Loucy (cell line): ENCODE measurements at regions not wholly inside any gene's neighbourhood (a gene's known extent, or its start where the extent isn't known, plus 50 kb on each side); places are given as distances from the start of the nearest gene placed in this dataset.

ENCODE experiments used
- H2AFZ ChIP-seq: fragments of 200-600 bp; sonication (generic); 2 replicates; pipeline ENCODE4 v1.6.0; 2016; ENCODE audit warnings: antibody characterized with exemption, mild to moderate bottlenecking, low read length, moderate library complexity
- H3F3A ChIP-seq: fragments of 200-600 bp; 2 replicates; pipeline ENCODE4 v1.6.0; 2016; ENCODE audit warnings: antibody characterized with exemption, low read depth, mild to moderate bottlenecking
- H3K27me3 ChIP-seq: fragments of 200-600 bp; sonication (generic); 2 replicates; pipeline ENCODE4 v1.6.1; 2014; ENCODE audit warnings: low read length, mild to moderate bottlenecking; ENCODE audit not compliant: insufficient read depth, poor library complexity, severe bottlenecking
- H3K36me3 ChIP-seq: fragments of 200-600 bp; sonication (generic); 2 replicates; pipeline ENCODE4 v1.6.1; 2016; ENCODE audit warnings: low read length; ENCODE audit not compliant: insufficient read depth
- H3K4me1 ChIP-seq: fragments of 200-600 bp; sonication (generic); 2 replicates; pipeline ENCODE4 v1.5.1; 2014; ENCODE audit warnings: low read length, mild to moderate bottlenecking; ENCODE audit not compliant: insufficient read depth, poor library complexity, severe bottlenecking
- H3K4me2 ChIP-seq: fragments of 200-600 bp; sonication (generic); 2 replicates; pipeline ENCODE4 v1.6.0; 2014; ENCODE audit warnings: antibody characterized with exemption, low read length, low read depth, mild to moderate bottlenecking; ENCODE audit not compliant: poor library complexity, severe bottlenecking
- H3K4me3 ChIP-seq: fragments of 200-600 bp; sonication (generic); 2 replicates; pipeline ENCODE4 v1.5.1; 2014; ENCODE audit warnings: low read length, mild to moderate bottlenecking, mixed read lengths; ENCODE audit not compliant: poor library complexity, severe bottlenecking
- H3K79me2 ChIP-seq: fragments of 200-600 bp; sonication (generic); 2 replicates; pipeline ENCODE4 v1.6.1; 2014; ENCODE audit warnings: low read length; ENCODE audit not compliant: insufficient read depth
- H3K9ac ChIP-seq: fragments of 200-600 bp; sonication (generic); 2 replicates; pipeline ENCODE4 v1.6.0; 2014; ENCODE audit warnings: mild to moderate bottlenecking, low read depth, low read length, moderate library complexity; ENCODE audit not compliant: poor library complexity, severe bottlenecking
- H3K9me2 ChIP-seq: fragments of 200-600 bp; sonication (generic); replicated peaks from 2 replicates; pipeline ENCODE4 v1.6.1; 2016; ENCODE audit warnings: low read depth, low read length, mixed read lengths
- H3K9me3 ChIP-seq: fragments of 200-600 bp; sonication (generic); 2 replicates; pipeline ENCODE4 v1.6.1; 2014; ENCODE audit warnings: mild to moderate bottlenecking, antibody characterized with exemption, low read length, low read depth; ENCODE audit not compliant: insufficient read depth
- H4K20me1 ChIP-seq: fragments of 200-600 bp; sonication (generic); 2 replicates; pipeline ENCODE4 v1.6.0; 2014; ENCODE audit warnings: antibody characterized with exemption, low read length, mild to moderate bottlenecking; ENCODE audit not compliant: insufficient read depth, poor library complexity, severe bottlenecking
- CTCF ChIP-seq: fragments of 200-600 bp; sonication (generic); conservative IDR thresholded peaks from 2 replicates; pipeline ENCODE4 v1.5.1; 2014; ENCODE audit warnings: mild to moderate bottlenecking, antibody characterized with exemption, low read length
- EZH2phosphoT487 ChIP-seq: fragments of 200-600 bp; IDR thresholded peaks from 2 replicates; pipeline ENCODE4 v1.6.1; 2018; ENCODE audit warnings: antibody characterized with exemption, mild to moderate bottlenecking, moderate library complexity, borderline replicate concordance

- Histone ChIP-seq H3K36me3 (no peaks in the 10 kb centered on the region), H3K9me2 (no peaks in the 10 kb centered on the region), H3K79me2 (no peaks in the 10 kb centered on the region), H3K4me1 (peaks cover 14% of the 10 kb centered on the region), H2AFZ (no peak overlapping the region), H3K4me2 (no peak overlapping the region), H3F3A (no peaks in the 10 kb centered on the region), H3K4me3 (no peak overlapping the region), H3K9me3 (no peaks in the 10 kb centered on the region), H3K27me3 (no peaks in the 10 kb centered on the region), H4K20me1 (no peaks in the 10 kb centered on the region), H3K9ac (no peak overlapping the region)
- TF ChIP-seq CTCF (no peak), EZH2phosphoT487 (no peak)
Observed at GRCh38 chr5:158487156-158487555, 612.6 kb downstream of the EBF1 start.

- Histone ChIP-seq H3K4me2 (no peak overlapping the region), H3K79me2 (no peaks in the 10 kb centered on the region), H3K36me3 (no peaks in the 10 kb centered on the region), H3K9ac (no peak overlapping the region), H3K27me3 (no peaks in the 10 kb centered on the region), H4K20me1 (no peaks in the 10 kb centered on the region), H3K9me2 (no peaks in the 10 kb centered on the region), H3K4me1 (peaks cover 14% of the 10 kb centered on the region), H2AFZ (no peak overlapping the region), H3K4me3 (no peak overlapping the region), H3F3A (no peaks in the 10 kb centered on the region), H3K9me3 (no peaks in the 10 kb centered on the region)
- no peak for TF ChIP-seq EZH2phosphoT487
- TF ChIP-seq CTCF: no peak
Observed at GRCh38 chr5:158486566-158486965, 613.1 kb downstream of the EBF1 start.

GRCh38 chr5:158485604-158486081, 614.1 kb downstream of the EBF1 start:
- no peaks in the 10 kb centered on the region for H3K9me2 ChIP-seq
- peaks cover 14% of the 10 kb centered on the region for H3K4me1 ChIP-seq
- TF ChIP-seq CTCF (no peak), EZH2phosphoT487 (no peak)
- H2AFZ ChIP-seq: no peak overlapping the region
- H3K9ac ChIP-seq: no peak overlapping the region
- H3K4me3 ChIP-seq: no peak overlapping the region
- H3F3A ChIP-seq: no peaks in the 10 kb centered on the region
- no peaks in the 10 kb centered on the region for H3K36me3 ChIP-seq
- H4K20me1 ChIP-seq: no peaks in the 10 kb centered on the region
- no peaks in the 10 kb centered on the region for H3K27me3 ChIP-seq
- no peaks in the 10 kb centered on the region for H3K79me2 ChIP-seq
- H3K9me3 ChIP-seq: no peaks in the 10 kb centered on the region
- H3K4me2 ChIP-seq: no peak overlapping the region
